NCI-H82 treated with DMSO at 0.1 percent for 48 hours (cell line): ENCODE measurements at regions not wholly inside any gene's neighbourhood (a gene's known extent, or its start where the extent isn't known, plus 50 kb on each side); places are given as distances from the start of the nearest gene placed in this dataset.
"Not testable (repeated sequence)": the region's sequence is repeated elsewhere in the genome, so short reads cannot be mapped to it uniquely, and the experiment has no call there.

Source experiments
- DNase-seq: peaks from one replicate; lab custom pipeline; 2025; ENCODE audit not compliant: unreplicated experiment; lab: John Stamatoyannopoulos, UW

- DNase-seq, result no peak
These were observed 434.2 kb upstream of the RGMB start for GRCh38 chr5:98339141-98339848.

GRCh38 chr5:98341038-98342032, 432.1 kb upstream of the RGMB start:
- DNase-seq, result no peak

- not testable (repeated sequence) for DNase-seq
These were observed 430.4 kb upstream of the RGMB start for GRCh38 chr5:98342958-98343660.

GRCh38 chr5:98349251-98349989, 424.0 kb upstream of the RGMB start:
- DNase-seq, result no peak

GRCh38 chr5:98349990-98350365, 423.5 kb upstream of the RGMB start:
- no peak for DNase-seq

- no peak for DNase-seq
These were observed 418.5 kb upstream of the RGMB start for GRCh38 chr5:98354922-98355321.

- no peak for DNase-seq
These were observed 412.9 kb upstream of the RGMB start for GRCh38 chr5:98360548-98360947.

- DNase-seq, result no peak
These were observed 410.3 kb upstream of the RGMB start for GRCh38 chr5:98363157-98363556.

- DNase-seq, result no peak
These were observed 408.9 kb upstream of the RGMB start for GRCh38 chr5:98364549-98364948.

GRCh38 chr5:98365126-98365525, 408.3 kb upstream of the RGMB start:
- DNase-seq, result no peak

- DNase-seq, result no peak
These were observed 405.3 kb upstream of the RGMB start for GRCh38 chr5:98368141-98368540.

GRCh38 chr5:98372351-98372750, 401.1 kb upstream of the RGMB start:
- no peak for DNase-seq

GRCh38 chr5:98391921-98392625, 381.4 kb upstream of the RGMB start:
- DNase-seq, result no peak

GRCh38 chr5:98393205-98393604, 380.3 kb upstream of the RGMB start:
- DNase-seq, result not testable (repeated sequence)

GRCh38 chr5:98397081-98397480, 376.4 kb upstream of the RGMB start:
- DNase-seq, result no peak

- DNase-seq, result no peak
These were observed 375.0 kb upstream of the RGMB start for GRCh38 chr5:98398465-98398864.

GRCh38 chr5:98401656-98402055, 371.8 kb upstream of the RGMB start:
- no peak for DNase-seq

GRCh38 chr5:98402130-98402529, 371.3 kb upstream of the RGMB start:
- no peak for DNase-seq

- DNase-seq, result no peak
These were observed 370.3 kb upstream of the RGMB start for GRCh38 chr5:98403131-98403530.

GRCh38 chr5:98414938-98415337, 358.5 kb upstream of the RGMB start:
- DNase-seq, result no peak
